HCT116 (cell line): ENCODE measurements at regions not wholly inside any gene's neighbourhood (a gene's known extent, or its start where the extent isn't known, plus 50 kb on each side); places are given as distances from the start of the nearest gene placed in this dataset.

Experiments used
- ATAC-seq: fragments of 200-7000 bp; cut with Tn5 transposase; 2 replicates; pipeline ENCODE4 v1.9.1; 2020; ENCODE audit warnings: mild to moderate bottlenecking, moderate library complexity
- BruUV-seq: library from RNA; stranded (reverse); fragments of 400-500 nt; replicated peaks from 2 replicates; lab custom pipeline; 2021; lab: Mats Ljungman, UMichigan
- CTCF ChIA-PET: fragments of 300-600 bp; sonication (Branson Sonifier 250); formaldehyde crosslinking; loops from one replicate; lab custom pipeline; 2021; ENCODE audit warnings: antibody characterized with exemption; lab: Charles Lee
- POLR2A ChIA-PET: fragments of 300-600, 350-600 bp; sonication (Branson Sonifier 250); formaldehyde crosslinking; loops from one replicate; lab custom pipeline; 2021; ENCODE audit warnings: antibody characterized with exemption; lab: Charles Lee
- RAD21 ChIA-PET, 2 experiments: fragments of 300-600 bp; sonication (Branson Sonifier 250); formaldehyde crosslinking; loops; one replicate each; lab custom pipeline; 2023; ENCODE audit warnings: low total read pairs in 2 of 2; ENCODE audit not compliant: uncharacterized antibody in 2 of 2, unreplicated experiment in 2 of 2, low non-redundant PET in 1 of 2; lab: Charles Lee
- DNase-seq: peaks from one replicate; pipeline ENCODE4 v3.0.0-alpha.2; 2010; ENCODE audit warnings: low read depth, low spot score
- H2AFZ ChIP-seq: fragments of 200-600 bp; shearing (Covaris generic), sonication (generic); 2 replicates; pipeline ENCODE4 v1.6.1; 2017; ENCODE audit warnings: low read depth, mixed run types, mixed read lengths, antibody characterized with exemption, low read length; ENCODE audit not compliant: poor library complexity, severe bottlenecking
- H3K27ac ChIP-seq: 2 replicates; pipeline ENCODE4 v1.5.1; 2012; ENCODE audit warnings: low read depth, low read length
- H3K27me3 ChIP-seq: fragments of 200-600 bp; sonication (generic); 2 replicates; pipeline ENCODE4 v1.6.1; 2016; ENCODE audit warnings: mixed run types, low read length, mixed read lengths; ENCODE audit not compliant: insufficient read depth
- H3K36me3 ChIP-seq, 2 experiments: fragments of 200-500 bp in 1 of 2; fragments of 200-600 bp in 1 of 2; sonication (Bioruptor generic) in 1 of 2; sonication (generic) in 1 of 2; 2 replicates each; pipeline versions ENCODE4 v1.5.1 to v1.6.1; 2014 to 2016; ENCODE audit warnings: low read length in 2 of 2, inconsistent platforms in 1 of 2, mixed read lengths in 1 of 2, mixed run types in 1 of 2; ENCODE audit not compliant: insufficient read depth in 2 of 2, control insufficient read depth in 1 of 2
- H3K4me1 ChIP-seq, 2 experiments: fragments of 200-600 bp in 1 of 2; sonication (generic) in 1 of 2; 2 replicates each; pipeline versions ENCODE4 v1.5.1 to v1.6.1; 2012 to 2017; ENCODE audit warnings: low read length in 2 of 2, inconsistent platforms in 1 of 2, mild to moderate bottlenecking in 1 of 2, mixed read lengths in 1 of 2, mixed run types in 1 of 2, moderate library complexity in 1 of 2; ENCODE audit not compliant: insufficient read depth in 2 of 2, control insufficient read depth in 1 of 2
- H3K4me2 ChIP-seq: fragments of 200-600 bp; sonication (generic); 2 replicates; pipeline ENCODE4 v1.6.1; 2017; ENCODE audit warnings: mixed run types, low read length, mixed read lengths
- H3K4me3 ChIP-seq, 2 experiments: fragments of 200-600 bp in 1 of 2; sonication (generic) in 1 of 2; replicated peaks in 1 of 2; 2 replicates each; pipeline ENCODE4 v1.5.1; 2011 to 2016; ENCODE audit warnings: low read length in 2 of 2, control low read depth in 1 of 2, low read depth in 1 of 2, mild to moderate bottlenecking in 1 of 2, mixed read lengths in 1 of 2, mixed run types in 1 of 2
- H3K79me2 ChIP-seq: fragments of 200-600 bp; sonication (generic); 2 replicates; pipeline ENCODE4 v1.6.1; 2017; ENCODE audit warnings: mild to moderate bottlenecking, mixed run types, low read length, moderate library complexity, mixed read lengths; ENCODE audit not compliant: insufficient read depth
- H3K9ac ChIP-seq: fragments of 200-600 bp; sonication (generic); 2 replicates; pipeline ENCODE4 v1.6.1; 2016; ENCODE audit warnings: low read length, mixed read lengths
- H3K9me2 ChIP-seq: fragments of 200-600 bp; sonication (generic), shearing (Covaris generic); 2 replicates; pipeline ENCODE4 v1.6.1; 2017; ENCODE audit warnings: mixed run types, mild to moderate bottlenecking, moderate library complexity; ENCODE audit not compliant: insufficient read depth
- H3K9me3 ChIP-seq, 2 experiments: fragments of 200-500 bp in 1 of 2; fragments of 200-600 bp in 1 of 2; sonication (Bioruptor generic) in 1 of 2; sonication (generic) in 1 of 2; 2 replicates each; pipeline ENCODE4 v1.6.1; 2014 to 2017; ENCODE audit warnings: low read length in 2 of 2, mixed read lengths in 2 of 2, inconsistent platforms in 1 of 2, low read depth in 1 of 2, mild to moderate bottlenecking in 1 of 2, mixed run types in 1 of 2, moderate library complexity in 1 of 2; ENCODE audit not compliant: control insufficient read depth in 1 of 2, insufficient read depth in 1 of 2
- H4K20me1 ChIP-seq: fragments of 200-600 bp; sonication (generic), shearing (Covaris generic); 2 replicates; pipeline ENCODE4 v1.6.1; 2017; ENCODE audit warnings: mixed run types, mild to moderate bottlenecking, moderate library complexity; ENCODE audit not compliant: insufficient read depth
- ATF3 ChIP-seq: IDR thresholded peaks from 2 replicates; pipeline ENCODE4 v1.6.1; 2012
- ELF1 ChIP-seq: IDR thresholded peaks from 2 replicates; pipeline ENCODE4 v1.6.1; 2012; ENCODE audit warnings: low read depth, borderline replicate concordance
- EZH2phosphoT487 ChIP-seq: fragments of 200-600 bp; IDR thresholded peaks from 2 replicates; pipeline ENCODE4 v1.6.1; 2018; ENCODE audit warnings: antibody characterized with exemption, borderline replicate concordance
- FOSL1 ChIP-seq: IDR thresholded peaks from 2 replicates; pipeline ENCODE4 v1.6.1; 2012; ENCODE audit warnings: low read depth
- JUND ChIP-seq: IDR thresholded peaks from 2 replicates; pipeline ENCODE4 v1.6.1; 2012
- MAX ChIP-seq: IDR thresholded peaks from 2 replicates; pipeline ENCODE4 v1.6.1; 2012
- POLR2A ChIP-seq: IDR thresholded peaks from 2 replicates; pipeline ENCODE4 v1.7.0; 2011; ENCODE audit warnings: borderline replicate concordance; ENCODE audit not compliant: insufficient read depth, insufficient read length; ENCODE audit errors: extremely low read depth
- POLR2AphosphoS5 ChIP-seq: IDR thresholded peaks from 2 replicates; pipeline ENCODE4 v1.6.1; 2011; ENCODE audit warnings: mild to moderate bottlenecking, low read depth, low read length, moderate library complexity
- REST ChIP-seq: IDR thresholded peaks from 2 replicates; pipeline ENCODE4 v1.6.1; 2012; ENCODE audit warnings: low read depth
- SIN3A ChIP-seq: IDR thresholded peaks from 2 replicates; pipeline ENCODE4 v1.6.1; 2012; ENCODE audit warnings: low read depth
- SRF ChIP-seq: IDR thresholded peaks from 2 replicates; pipeline ENCODE4 v1.6.1; 2012; ENCODE audit warnings: low read depth
- YY1 ChIP-seq: IDR thresholded peaks from 2 replicates; pipeline ENCODE4 v1.6.1; 2011; ENCODE audit warnings: low read length, low read depth, moderate library complexity, mild to moderate bottlenecking; ENCODE audit not compliant: insufficient replicate concordance; ENCODE audit errors: extremely low read depth
- ZBTB33 ChIP-seq: IDR thresholded peaks from 2 replicates; pipeline ENCODE4 v1.6.1; 2011; ENCODE audit warnings: mild to moderate bottlenecking, low read length, moderate library complexity; ENCODE audit not compliant: insufficient replicate concordance; ENCODE audit errors: extremely low read depth
- intact Hi-C: fragments of 100-400 bp; cut with micrococcal nuclease; formaldehyde crosslinking; loops from 2 replicates; pipeline ENCODE4 v1.10.0; 2022

GRCh38 chr14:61145034-61145902 lies 135.9 kb downstream of the TMEM30B start:
- H2AFZ ChIP-seq: no peak overlapping the region
- H3K4me2 ChIP-seq: no peak overlapping the region
- H3K4me1 ChIP-seq: peaks cover 15 to 34% of the 10 kb centered on the region in 2 experiments; a peak in 3 of 4 replicates
- no peak overlapping the region for H3K4me3 ChIP-seq
- H3K9me3 ChIP-seq: peaks cover 0 to 16% of the 10 kb centered on the region in 2 experiments; a peak in 1 of 4 replicates
- no peak for TF ChIP-seq ZBTB33
- TF ChIP-seq ATF3: no peak
- TF ChIP-seq POLR2A: no peak
- no peak for TF ChIP-seq SRF
- TF ChIP-seq REST: no peak
- TF ChIP-seq YY1: no peak
- TF ChIP-seq JUND: no peak
- TF ChIP-seq ELF1: no peak
- TF ChIP-seq POLR2AphosphoS5: no peak
- no peak for TF ChIP-seq EZH2phosphoT487
- no peak for TF ChIP-seq MAX
- TF ChIP-seq SIN3A: no peak
- no peak for TF ChIP-seq FOSL1
- no peaks in the 10 kb centered on the region for H3K27me3 ChIP-seq
- DNase-seq (no peak), ATAC-seq (no peak)
- no TSS peak for BruUV-seq
- POLR2A ChIA-PET: no interaction called here
- no peaks in the 10 kb centered on the region for H3K9me2 ChIP-seq
- no peaks in the 10 kb centered on the region for H3K36me3 ChIP-seq
- intact Hi-C loops: no loop called here
- no peaks in the 10 kb centered on the region for H4K20me1 ChIP-seq
- CTCF ChIA-PET: no interaction called here
- no peaks in the 10 kb centered on the region for H3K79me2 ChIP-seq
- H3K27ac ChIP-seq: no peak overlapping the region
- no peak overlapping the region for H3K9ac ChIP-seq
- RAD21 ChIA-PET: no interaction called here
